KMS-11 (cell line): ENCODE measurements at regions not wholly inside any gene's neighbourhood (a gene's known extent, or its start where the extent isn't known, plus 50 kb on each side); places are given as distances from the start of the nearest gene placed in this dataset.

Experiments used
- H2AFZ ChIP-seq: fragments of 200-600 bp; sonication (generic); 2 replicates; pipeline ENCODE4 v1.6.1; 2016; ENCODE audit warnings: antibody characterized with exemption, mixed run types, low read depth
- H3K27ac ChIP-seq: fragments of 200-600 bp; sonication (generic); 2 replicates; pipeline ENCODE4 v1.6.1; 2016; ENCODE audit warnings: mild to moderate bottlenecking, mixed run types
- H3K27me3 ChIP-seq: fragments of 200-600 bp; sonication (generic); 2 replicates; pipeline ENCODE4 v1.6.1; 2017; ENCODE audit warnings: mild to moderate bottlenecking, low read depth, mixed run types, moderate library complexity; ENCODE audit not compliant: insufficient read depth
- H3K36me3 ChIP-seq: fragments of 200-600 bp; sonication (generic); 2 replicates; pipeline ENCODE4 v1.6.1; 2017; ENCODE audit warnings: mild to moderate bottlenecking, mixed run types; ENCODE audit not compliant: insufficient read depth
- H3K4me1 ChIP-seq: fragments of 200-600 bp; sonication (generic); 2 replicates; pipeline ENCODE4 v1.6.1; 2016; ENCODE audit warnings: mild to moderate bottlenecking, low read depth, mixed run types; ENCODE audit not compliant: poor library complexity, severe bottlenecking
- H3K4me2 ChIP-seq: fragments of 200-600 bp; sonication (generic); 2 replicates; pipeline ENCODE4 v1.7.0; 2016; ENCODE audit warnings: mild to moderate bottlenecking, mixed run types
- H3K4me3 ChIP-seq: fragments of 200-600 bp; sonication (generic); IDR thresholded peaks from 2 replicates; pipeline ENCODE4 v1.6.1; 2017; ENCODE audit warnings: low read depth, low read length, mixed read lengths; ENCODE audit not compliant: insufficient read depth
- H3K79me2 ChIP-seq: fragments of 200-600 bp; sonication (generic); 2 replicates; pipeline ENCODE4 v1.6.1; 2016; ENCODE audit warnings: low read depth, mixed run types; ENCODE audit not compliant: insufficient read depth
- H3K9ac ChIP-seq: fragments of 200-600 bp; sonication (generic); 2 replicates; pipeline ENCODE4 v1.6.1; 2016; ENCODE audit warnings: mild to moderate bottlenecking, mixed run types
- H4K20me1 ChIP-seq: fragments of 200-600 bp; sonication (generic); 2 replicates; pipeline ENCODE4 v1.6.1; 2016; ENCODE audit warnings: mild to moderate bottlenecking, mixed run types; ENCODE audit not compliant: insufficient read depth
- CTCF ChIP-seq: fragments of 200-600 bp; sonication (generic); conservative IDR thresholded peaks from 2 replicates; pipeline ENCODE4 v1.6.1; 2017; ENCODE audit warnings: low read depth, mild to moderate bottlenecking, antibody characterized with exemption, low read length, moderate library complexity, mixed read lengths

- H3K4me2 ChIP-seq = no peak overlapping the region
- no peak for TF ChIP-seq CTCF
- no peak overlapping the region for H2AFZ ChIP-seq
Measured at GRCh38 chr4:96509039-96509741, 669.3 kb downstream of the PDHA2 start.

GRCh38 chr4:96519291-96519690 lies 679.4 kb downstream of the PDHA2 start:
- no peaks in the 10 kb centered on the region for H3K4me1 ChIP-seq
- H3K4me2 ChIP-seq = no peak overlapping the region
- H3K27ac ChIP-seq = no peak overlapping the region
- H3K27me3 ChIP-seq = no peaks in the 10 kb centered on the region
- H3K79me2 ChIP-seq = no peaks in the 10 kb centered on the region
- no peaks in the 10 kb centered on the region for H4K20me1 ChIP-seq
- no peak for TF ChIP-seq CTCF
- no peak overlapping the region for H3K4me3 ChIP-seq
- H3K9ac ChIP-seq = no peak overlapping the region
- no peak overlapping the region for H2AFZ ChIP-seq
- H3K36me3 ChIP-seq = no peaks in the 10 kb centered on the region

More at GRCh38 chr4:96509039-96509741, 669.3 kb downstream of the PDHA2 start:
- H3K27me3 ChIP-seq = no peaks in the 10 kb centered on the region
- H3K27ac ChIP-seq = no peak overlapping the region
- no peak overlapping the region for H3K9ac ChIP-seq
- no peaks in the 10 kb centered on the region for H4K20me1 ChIP-seq
- no peaks in the 10 kb centered on the region for H3K36me3 ChIP-seq
- H3K4me1 ChIP-seq = no peaks in the 10 kb centered on the region
- H3K79me2 ChIP-seq = no peaks in the 10 kb centered on the region
- H3K4me3 ChIP-seq = no peak overlapping the region

GRCh38 chr4:96521046-96521536 lies 681.2 kb downstream of the PDHA2 start:
- Histone ChIP-seq H3K4me3 (no peak overlapping the region), H3K27me3 (no peaks in the 10 kb centered on the region), H3K36me3 (no peaks in the 10 kb centered on the region), H3K4me1 (no peaks in the 10 kb centered on the region), H3K79me2 (no peaks in the 10 kb centered on the region), H3K27ac (no peak overlapping the region), H3K9ac (no peak overlapping the region), H2AFZ (no peak overlapping the region), H4K20me1 (no peaks in the 10 kb centered on the region), H3K4me2 (no peak overlapping the region)
- no peak for TF ChIP-seq CTCF

GRCh38 chr4:96523611-96524010 lies 683.7 kb downstream of the PDHA2 start:
- Histone ChIP-seq H3K27me3 (no peaks in the 10 kb centered on the region), H3K4me2 (no peak overlapping the region), H4K20me1 (no peaks in the 10 kb centered on the region), H3K4me1 (no peaks in the 10 kb centered on the region), H3K4me3 (no peak overlapping the region), H3K9ac (no peak overlapping the region), H2AFZ (no peak overlapping the region), H3K79me2 (no peaks in the 10 kb centered on the region), H3K27ac (no peak overlapping the region), H3K36me3 (no peaks in the 10 kb centered on the region)
- TF ChIP-seq CTCF = no peak
